Subcutaneous abdominal adipose tissue (tissue), 5 donors: ENCODE measurements at regions not wholly inside any gene's neighbourhood (a gene's known extent, or its start where the extent isn't known, plus 50 kb on each side); places are given as distances from the start of the nearest gene placed in this dataset.
"Not testable (repeated sequence)": the region's sequence is repeated elsewhere in the genome, so short reads cannot be mapped to it uniquely, and the experiment has no call there.

Source experiments
- H3K27ac ChIP-seq: one replicate; pipeline ENCODE4 v1.7.0; 2013; ENCODE audit warnings: low read depth, mild to moderate bottlenecking, inconsistent platforms, low read length, moderate library complexity
- H3K27me3 ChIP-seq, 5 donors: one replicate each; pipeline ENCODE4 v1.7.0; 2013; ENCODE audit warnings: low read length in 5 of 5, inconsistent platforms in 1 of 5; ENCODE audit not compliant: control insufficient read depth in 5 of 5, insufficient read depth in 4 of 5
- H3K36me3 ChIP-seq, 5 donors: one replicate each; pipeline ENCODE4 v1.7.0; 2013; ENCODE audit warnings: low read length in 5 of 5; ENCODE audit not compliant: control insufficient read depth in 5 of 5, insufficient read depth in 5 of 5
- H3K4me1 ChIP-seq, 5 donors: one replicate each; pipeline ENCODE4 v1.7.0; 2013; ENCODE audit warnings: low read length in 5 of 5, mild to moderate bottlenecking in 3 of 5, moderate library complexity in 1 of 5; ENCODE audit not compliant: control insufficient read depth in 5 of 5, insufficient read depth in 5 of 5
- H3K4me3 ChIP-seq, 5 donors: one replicate each; pipeline ENCODE4 v1.7.0; 2013; ENCODE audit warnings: low read length in 5 of 5, low read depth in 1 of 5
- H3K9ac ChIP-seq, 5 donors: one replicate each; pipeline ENCODE4 v1.7.0; 2013; ENCODE audit warnings: low read length in 5 of 5, mild to moderate bottlenecking in 4 of 5, moderate library complexity in 3 of 5
- H3K9me3 ChIP-seq, 5 donors: one replicate each; pipeline ENCODE4 v1.7.0; 2013; ENCODE audit warnings: low read length in 5 of 5; ENCODE audit not compliant: control insufficient read depth in 5 of 5
- donor health status: healthy.
- donor health status: healthy.
- donor health status: healthy.
- donor health status: healthy.
- donor health status: healthy.

DNA sequence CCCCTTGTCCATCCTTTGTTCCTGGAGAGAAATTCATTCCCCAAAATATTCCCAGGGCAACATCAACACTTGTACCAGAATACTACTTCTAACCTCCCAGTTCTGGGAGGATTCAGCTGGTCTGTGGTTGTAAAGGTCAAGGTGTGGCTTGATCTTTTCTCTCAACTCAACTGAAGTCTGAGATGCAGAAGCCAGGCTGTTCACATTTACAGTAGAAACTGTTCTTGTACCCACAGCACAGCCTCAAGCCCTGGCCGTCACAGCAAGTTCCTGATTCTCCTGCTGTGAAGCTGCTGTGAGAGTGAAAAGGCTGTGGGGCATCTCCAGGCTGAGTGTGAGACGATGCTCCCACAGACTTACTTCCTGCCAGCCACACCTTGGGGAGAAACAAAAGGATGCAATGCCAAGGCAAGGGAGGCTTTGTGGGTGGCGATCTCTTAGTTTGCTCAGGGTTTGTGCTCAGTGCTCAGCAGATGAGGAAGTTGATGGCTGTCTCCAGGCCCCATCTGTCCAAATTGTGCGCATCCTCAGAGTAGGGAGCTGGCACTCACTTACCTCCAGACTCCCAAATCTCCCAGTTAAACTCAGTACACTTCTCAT is 143.9 kb upstream of the FOXA2 start:
- H3K4me1 ChIP-seq: no peaks in the 10 kb centered on the region
- H3K27ac ChIP-seq: no peak overlapping the region
- H3K27me3 ChIP-seq: peaks cover 0 to 3% (median 0%) of the 10 kb centered on the region in 5 donors
- no peak overlapping the region for H3K4me3 ChIP-seq
- no peaks in the 10 kb centered on the region for H3K36me3 ChIP-seq
- H3K9me3 ChIP-seq: no peaks in the 10 kb centered on the region
- no peak overlapping the region for H3K9ac ChIP-seq

- Histone ChIP-seq H3K9ac (no peak overlapping the region), H3K27ac (no peak overlapping the region), H3K27me3 (peaks cover 0 to 3% (median 0%) of the 10 kb centered on the region in 5 donors), H3K36me3 (no peaks in the 10 kb centered on the region), H3K4me1 (no peaks in the 10 kb centered on the region), H3K9me3 (no peaks in the 10 kb centered on the region), H3K4me3 (no peak overlapping the region)
Measured at GRCh38 chr20:22729180-22729579, 144.8 kb upstream of the FOXA2 start.

DNA sequence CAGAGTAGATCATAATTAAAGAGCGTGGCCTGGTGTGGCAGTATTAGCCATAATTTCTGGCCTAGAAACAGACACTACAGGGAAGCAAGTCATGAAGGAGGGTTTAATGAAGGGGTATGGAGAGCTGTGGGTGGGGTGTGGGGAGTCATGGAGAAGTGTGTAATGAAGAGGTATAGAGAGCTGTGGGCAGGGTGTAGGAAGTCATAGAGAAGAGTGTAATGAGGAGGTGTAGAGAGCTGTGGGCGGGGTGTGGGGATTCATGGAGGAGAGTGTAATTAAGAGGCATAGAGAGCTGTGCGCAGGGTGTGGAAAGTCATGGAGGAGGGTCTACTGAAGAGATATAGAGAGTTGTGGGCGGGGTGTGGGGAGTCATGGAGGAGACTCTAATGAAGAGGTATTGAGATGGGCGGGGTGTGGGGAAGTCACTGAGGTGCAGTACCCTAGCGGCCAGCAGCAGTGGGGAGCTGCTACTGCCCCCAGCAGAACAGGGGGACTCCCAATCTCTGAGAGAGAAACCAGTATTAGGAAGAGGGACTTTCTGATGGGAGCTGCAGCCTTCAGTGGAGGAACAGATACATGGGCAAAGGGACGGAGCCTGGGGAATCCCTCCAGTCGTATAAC is 145.4 kb upstream of the FOXA2 start:
- no peaks in the 10 kb centered on the region for H3K9me3 ChIP-seq
- H3K4me3 ChIP-seq: no peak overlapping the region
- no peaks in the 10 kb centered on the region for H3K36me3 ChIP-seq
- peaks cover 0 to 3% (median 0%) of the 10 kb centered on the region in 5 donors for H3K27me3 ChIP-seq
- H3K27ac ChIP-seq: no peak overlapping the region
- no peak overlapping the region for H3K9ac ChIP-seq
- no peaks in the 10 kb centered on the region for H3K4me1 ChIP-seq

DNA sequence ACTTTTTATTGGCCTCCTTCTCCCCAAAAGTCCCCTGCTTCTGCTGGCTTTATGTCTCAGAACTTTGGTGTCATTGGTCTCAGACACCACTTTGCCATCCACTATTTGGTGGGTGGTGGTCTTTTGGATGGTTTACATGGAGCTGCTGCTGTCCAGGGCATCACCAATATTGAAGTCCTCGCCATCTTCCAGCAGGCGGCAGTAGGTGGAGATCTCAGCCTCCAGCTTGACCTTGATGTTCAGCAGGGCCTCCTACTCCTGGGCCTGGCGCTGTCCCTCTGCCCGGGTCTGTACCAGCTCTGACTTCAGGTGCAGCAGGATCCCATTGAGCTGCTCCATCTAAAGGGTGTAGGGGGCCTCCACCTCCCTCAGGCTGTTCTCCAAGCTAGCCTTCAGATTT is 148.4 kb upstream of the FOXA2 start:
- Histone ChIP-seq H3K9ac (no peak overlapping the region), H3K4me1 (no peaks in the 10 kb centered on the region), H3K4me3 (no peak overlapping the region), H3K36me3 (no peaks in the 10 kb centered on the region), H3K27me3 (no peaks in the 10 kb centered on the region), H3K27ac (no peak overlapping the region), H3K9me3 (no peaks in the 10 kb centered on the region)

DNA sequence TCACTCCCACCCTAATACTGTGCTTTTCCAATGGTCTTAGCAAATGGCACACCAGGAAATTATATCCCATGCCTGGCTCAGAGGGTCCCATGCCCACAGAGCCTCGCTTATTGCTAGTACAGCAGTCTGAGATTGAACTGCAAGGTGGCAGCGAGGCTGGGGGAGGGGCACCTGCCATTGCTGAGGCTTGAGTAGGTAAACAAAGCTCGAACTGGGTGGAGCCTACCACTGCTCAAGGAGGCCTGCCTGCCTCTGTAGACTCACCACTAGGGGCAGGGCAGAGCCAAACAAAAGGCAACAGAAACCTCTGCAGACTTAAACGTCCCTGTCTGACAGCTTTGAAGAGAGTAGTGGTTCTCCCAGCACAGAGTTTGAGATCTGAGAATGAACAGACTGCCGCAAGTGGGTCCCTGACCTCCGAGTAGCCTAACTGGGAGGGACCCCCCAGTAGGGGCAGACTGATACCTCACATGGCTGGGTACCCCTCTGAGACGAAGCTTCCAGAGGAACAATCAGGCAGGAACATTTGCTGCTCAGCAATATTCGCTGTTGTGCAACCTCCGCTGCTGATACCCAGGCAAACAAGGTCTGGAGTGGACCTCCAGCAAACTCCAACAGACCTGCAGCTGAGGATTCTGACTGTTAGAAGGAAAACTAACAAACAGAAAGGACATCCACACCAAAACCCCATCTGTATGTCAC is 150.7 kb upstream of the FOXA2 start:
- H3K9ac ChIP-seq, H3K27ac ChIP-seq, H3K4me3 ChIP-seq, H3K4me1 ChIP-seq, H3K36me3 ChIP-seq, H3K9me3 ChIP-seq, H3K27me3 ChIP-seq: not testable (repeated sequence)

DNA sequence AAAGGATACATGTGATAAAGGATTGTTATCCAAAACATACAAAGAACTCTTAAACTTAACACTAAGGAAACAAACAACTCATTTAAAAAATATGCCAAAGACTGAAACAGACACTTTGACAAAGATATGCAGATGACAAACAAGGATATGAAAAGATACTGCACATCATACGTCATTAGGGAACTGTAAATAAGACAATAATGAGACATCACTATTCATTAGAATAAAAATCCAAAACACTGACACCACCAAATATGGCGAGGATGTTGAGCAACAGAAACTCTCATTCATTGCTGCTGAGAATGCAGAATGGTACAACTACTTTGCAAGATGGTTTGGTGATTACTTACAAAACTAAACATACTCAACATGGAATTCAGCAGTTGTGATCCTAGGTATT is 156.5 kb upstream of the FOXA2 start:
- H3K4me3 ChIP-seq: no peak overlapping the region
- no peak overlapping the region for H3K9ac ChIP-seq
- no peaks in the 10 kb centered on the region for H3K36me3 ChIP-seq
- H3K4me1 ChIP-seq: no peaks in the 10 kb centered on the region
- no peak overlapping the region for H3K27ac ChIP-seq
- H3K9me3 ChIP-seq: no peaks in the 10 kb centered on the region
- H3K27me3 ChIP-seq: no peaks in the 10 kb centered on the region

DNA sequence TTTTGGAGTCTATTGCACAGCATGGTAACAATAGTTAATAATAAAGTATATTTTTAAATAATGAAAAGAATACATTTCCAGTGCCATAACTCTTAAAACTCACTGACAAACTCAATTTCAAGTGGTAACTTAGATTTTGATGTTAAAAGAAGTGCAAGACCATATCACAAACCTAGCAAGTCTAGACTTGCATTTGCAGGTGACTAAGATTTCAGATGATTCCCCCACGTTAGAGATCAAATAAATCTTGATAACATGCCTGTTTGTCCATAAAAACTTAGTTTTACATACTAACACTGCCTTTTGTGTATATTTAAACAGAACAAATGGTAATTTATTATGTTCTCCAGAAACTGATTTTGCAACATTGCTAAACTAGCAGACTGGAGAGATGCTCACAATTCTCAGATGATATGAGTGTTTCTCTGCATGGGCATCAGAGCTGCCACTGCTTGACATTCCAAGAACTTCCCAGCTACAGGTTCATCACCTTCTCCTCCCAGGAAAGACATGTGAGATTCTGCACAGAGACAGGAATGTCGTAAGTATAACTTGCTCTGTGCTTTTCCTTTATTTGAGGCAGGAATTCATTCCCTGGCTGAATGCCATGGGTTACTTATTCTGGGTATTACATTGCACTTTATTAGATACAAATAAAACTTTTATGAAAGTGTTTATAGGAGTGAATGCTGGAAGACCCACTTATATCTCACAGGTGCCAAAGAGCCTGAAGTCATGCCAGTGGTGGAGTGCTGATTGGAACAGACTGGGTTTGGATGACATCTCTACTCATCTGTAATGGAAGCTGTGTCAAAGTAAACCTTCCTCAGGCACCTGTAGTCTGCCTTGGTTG is 160.2 kb upstream of the FOXA2 start:
- Histone ChIP-seq H3K36me3 (no peaks in the 10 kb centered on the region), H3K27ac (no peak overlapping the region), H3K4me1 (no peaks in the 10 kb centered on the region), H3K9me3 (peaks cover 0 to 7% (median 3%) of the 10 kb centered on the region in 5 donors), H3K4me3 (no peak overlapping the region), H3K27me3 (no peaks in the 10 kb centered on the region), H3K9ac (no peak overlapping the region)

- Histone ChIP-seq H3K4me3 (no peak overlapping the region), H3K36me3 (no peaks in the 10 kb centered on the region), H3K27ac (no peak overlapping the region), H3K9ac (no peak overlapping the region), H3K4me1 (no peaks in the 10 kb centered on the region), H3K27me3 (no peaks in the 10 kb centered on the region), H3K9me3 (peaks cover 0 to 7% (median 3%) of the 10 kb centered on the region in 5 donors)
Measured at GRCh38 chr20:22745194-22745500, 160.8 kb upstream of the FOXA2 start.

DNA sequence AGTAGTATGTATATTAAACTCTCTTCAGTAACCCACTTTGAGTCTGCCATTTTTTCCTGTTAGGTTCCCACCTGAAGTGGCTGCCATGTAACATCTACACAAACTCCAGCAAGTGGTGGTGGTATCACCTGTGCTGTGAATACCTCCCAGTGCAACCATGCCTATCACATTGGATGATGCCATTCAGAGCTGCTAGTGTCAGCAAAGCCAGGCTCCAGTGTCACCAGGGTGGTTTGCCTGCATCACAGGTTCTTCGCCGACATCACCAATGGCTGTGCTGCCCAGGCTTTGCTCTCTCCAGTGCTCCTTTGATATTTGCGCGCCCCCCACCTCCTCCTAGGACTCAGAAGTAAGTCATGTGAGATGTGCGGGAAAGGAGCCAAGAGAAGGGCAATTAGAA is 162.6 kb upstream of the FOXA2 start:
- H3K4me3 ChIP-seq: no peak overlapping the region
- peaks cover 0 to 7% (median 3%) of the 10 kb centered on the region in 5 donors for H3K9me3 ChIP-seq
- H3K9ac ChIP-seq: no peak overlapping the region
- H3K36me3 ChIP-seq: no peaks in the 10 kb centered on the region
- H3K27ac ChIP-seq: no peak overlapping the region
- H3K27me3 ChIP-seq: no peaks in the 10 kb centered on the region
- H3K4me1 ChIP-seq: no peaks in the 10 kb centered on the region

DNA sequence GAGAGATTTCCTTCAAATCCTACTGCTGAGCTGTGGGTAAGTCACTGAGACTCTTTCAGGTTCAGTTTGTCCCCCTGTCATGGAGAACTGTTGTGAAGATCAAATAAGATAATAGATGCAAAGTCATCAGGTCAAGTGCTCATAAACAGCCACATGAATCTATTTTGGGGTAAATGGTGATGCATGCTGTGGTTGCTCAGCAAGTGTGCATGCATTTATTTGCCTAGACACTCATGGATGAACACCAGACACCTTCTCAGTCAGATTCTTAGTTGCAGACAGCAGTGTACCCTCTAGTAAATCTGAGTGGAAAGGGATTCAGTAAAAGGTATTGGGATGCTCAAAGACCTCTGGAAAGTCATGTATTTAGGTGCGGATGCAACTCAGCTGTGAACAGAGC is 168.0 kb upstream of the FOXA2 start:
- Histone ChIP-seq H3K36me3 (no peaks in the 10 kb centered on the region), H3K27ac (no peak overlapping the region), H3K27me3 (peaks cover 0 to 3% (median 0%) of the 10 kb centered on the region in 5 donors)

More for the DNA sequence above, 168.0 kb upstream of the FOXA2 start:
- H3K9me3 ChIP-seq: no peaks in the 10 kb centered on the region
- no peak overlapping the region for H3K9ac ChIP-seq
- no peaks in the 10 kb centered on the region for H3K4me1 ChIP-seq
- no peak overlapping the region for H3K4me3 ChIP-seq
